ENCODE measurements at regions not wholly inside any gene's neighbourhood (a gene's known extent, or its start where the extent isn't known, plus 50 kb on each side); places are given as distances from the start of the nearest gene placed in this dataset.

DNA sequence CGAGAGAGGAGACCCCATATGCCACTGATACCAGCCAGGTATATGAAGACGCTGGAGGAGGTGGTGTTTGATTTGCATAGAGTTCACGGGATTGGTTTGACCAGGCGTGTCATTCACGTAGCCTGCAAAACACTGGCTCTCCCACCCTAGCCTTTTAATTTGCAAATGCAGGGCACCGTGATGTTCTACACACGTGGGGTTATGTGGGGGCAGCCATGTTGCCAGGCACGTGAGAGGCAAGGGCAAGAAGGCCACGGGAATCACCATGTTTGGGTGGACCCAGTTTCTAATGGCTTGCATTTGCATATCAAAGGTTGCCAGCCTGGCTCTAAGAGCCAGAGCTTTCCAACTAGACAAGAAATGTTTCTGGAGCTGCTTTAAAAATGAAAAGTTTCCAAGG, 117.2 kb upstream of the LYZL1 start:
- Histone ChIP-seq H3K4me2 (no peak overlapping the region), H3K9me2 (ENCODE audit: insufficient read depth) (peaks cover 15% of the 10 kb centered on the region), H3K36me3 (ENCODE audit: insufficient read depth) (peaks cover 3% of the 10 kb centered on the region; the same call in 1 of the 2 replicates), H3K4me3 (no peak overlapping the region), H3K27ac (ENCODE audit: low read depth) (no peak overlapping the region), H3K4me1 (ENCODE audit: insufficient read depth) (no peaks in the 10 kb centered on the region), H3K79me2 (replicated peaks; ENCODE audit: insufficient read depth) (no peaks in the 10 kb centered on the region), H3K27me3 (ENCODE audit: insufficient read depth) (no peaks in the 10 kb centered on the region), H4K20me1 (replicated peaks; ENCODE audit: insufficient read depth) (no peaks in the 10 kb centered on the region), H2AFZ (no peak overlapping the region; the same call in 1 of the 2 replicates), H3F3A (replicated peaks; ENCODE audit: low read depth) (no peaks in the 10 kb centered on the region)
- Mint-ChIP-seq H3K9me3 (peaks cover 47% of the 10 kb centered on the region), H3K4me3 (no peak overlapping the region), H3K36me3 (ENCODE audit: low read depth) (peaks cover 36% of the 10 kb centered on the region), H3K27me3 (ENCODE audit: insufficient read depth, low read depth, poor library complexity) (peaks cover 3% of the 10 kb centered on the region), H3K4me1 (peaks cover 3% of the 10 kb centered on the region; the same call in 1 of the 3 replicates), H3K27ac (no peak overlapping the region)
- DNase-seq (ENCODE audit: low spot score) (no peak), ATAC-seq (no peak)
- TF ChIP-seq EZH2 (IDR thresholded peaks at IDR 0.05; ENCODE audit: low read depth, unreplicated experiment), result no peak
- TF ChIP-seq CREB1 (CRISPR knock-in tag; IDR thresholded peaks at IDR 0.05; ENCODE audit: low read depth), result no peak

DNA sequence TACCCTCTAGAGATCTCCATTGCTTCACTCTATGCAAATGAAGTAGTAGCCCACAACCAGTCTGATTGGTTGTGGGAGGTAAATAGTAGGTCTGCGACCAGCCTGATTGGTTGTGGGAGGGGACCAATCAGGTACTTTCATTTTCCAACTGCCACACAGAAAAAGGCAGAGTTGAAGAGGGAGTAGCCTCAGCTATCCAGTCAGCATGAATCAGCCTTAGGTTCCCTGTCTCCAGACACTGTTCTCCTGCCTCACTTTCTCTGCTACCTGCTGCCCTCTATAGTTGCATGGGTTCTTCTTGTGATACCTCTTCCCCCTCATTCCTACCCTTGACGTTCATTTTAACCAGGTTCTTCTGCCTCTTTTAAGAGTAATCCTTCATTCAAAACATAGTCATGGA, 114.5 kb upstream of the LYZL1 start:
- Histone ChIP-seq H2AFZ (no peak overlapping the region), H3K36me3 (ENCODE audit: insufficient read depth) (no peaks in the 10 kb centered on the region), H3F3A (replicated peaks; ENCODE audit: low read depth) (no peaks in the 10 kb centered on the region), H3K79me2 (replicated peaks; ENCODE audit: insufficient read depth) (no peaks in the 10 kb centered on the region), H3K4me2 (no peak overlapping the region), H4K20me1 (replicated peaks; ENCODE audit: insufficient read depth) (no peaks in the 10 kb centered on the region), H3K27me3 (ENCODE audit: insufficient read depth) (no peaks in the 10 kb centered on the region), H3K4me1 (ENCODE audit: insufficient read depth) (no peaks in the 10 kb centered on the region), H3K27ac (ENCODE audit: low read depth) (no peak overlapping the region), H3K9me2 (ENCODE audit: insufficient read depth) (peaks cover under 1% of the 10 kb centered on the region), H3K4me3 (no peak overlapping the region)
- H3K27ac Mint-ChIP-seq, result no peak overlapping the region
- TF ChIP-seq, protein P1, sequence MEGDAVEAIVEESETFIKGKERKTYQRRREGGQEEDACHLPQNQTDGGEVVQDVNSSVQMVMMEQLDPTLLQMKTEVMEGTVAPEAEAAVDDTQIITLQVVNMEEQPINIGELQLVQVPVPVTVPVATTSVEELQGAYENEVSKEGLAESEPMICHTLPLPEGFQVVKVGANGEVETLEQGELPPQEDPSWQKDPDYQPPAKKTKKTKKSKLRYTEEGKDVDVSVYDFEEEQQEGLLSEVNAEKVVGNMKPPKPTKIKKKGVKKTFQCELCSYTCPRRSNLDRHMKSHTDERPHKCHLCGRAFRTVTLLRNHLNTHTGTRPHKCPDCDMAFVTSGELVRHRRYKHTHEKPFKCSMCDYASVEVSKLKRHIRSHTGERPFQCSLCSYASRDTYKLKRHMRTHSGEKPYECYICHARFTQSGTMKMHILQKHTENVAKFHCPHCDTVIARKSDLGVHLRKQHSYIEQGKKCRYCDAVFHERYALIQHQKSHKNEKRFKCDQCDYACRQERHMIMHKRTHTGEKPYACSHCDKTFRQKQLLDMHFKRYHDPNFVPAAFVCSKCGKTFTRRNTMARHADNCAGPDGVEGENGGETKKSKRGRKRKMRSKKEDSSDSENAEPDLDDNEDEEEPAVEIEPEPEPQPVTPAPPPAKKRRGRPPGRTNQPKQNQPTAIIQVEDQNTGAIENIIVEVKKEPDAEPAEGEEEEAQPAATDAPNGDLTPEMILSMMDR (conservative IDR thresholded peaks at IDR 0.05; ENCODE audit: low read depth in 2 of 2), result peak in 1 of 2 experiments; percentile 10; a peak in 1 of 4 replicates
- no peak for TF ChIP-seq JUNB (IDR thresholded peaks at IDR 0.05; ENCODE audit: unreplicated experiment)
- peaks cover 3% of the 10 kb centered on the region for H3K27me3 Mint-ChIP-seq (ENCODE audit: insufficient read depth, low read depth, poor library complexity)
- peaks cover 28% of the 10 kb centered on the region for H3K9me3 Mint-ChIP-seq
- ATAC-seq (no peak), DNase-seq (ENCODE audit: low spot score) (no peak)
- peaks cover 23% of the 10 kb centered on the region for H3K36me3 Mint-ChIP-seq (ENCODE audit: low read depth)
- H3K4me3 Mint-ChIP-seq, result no peak overlapping the region
- H3K4me1 Mint-ChIP-seq, result peaks cover 3% of the 10 kb centered on the region; the same call in 1 of the 3 replicates

DNA sequence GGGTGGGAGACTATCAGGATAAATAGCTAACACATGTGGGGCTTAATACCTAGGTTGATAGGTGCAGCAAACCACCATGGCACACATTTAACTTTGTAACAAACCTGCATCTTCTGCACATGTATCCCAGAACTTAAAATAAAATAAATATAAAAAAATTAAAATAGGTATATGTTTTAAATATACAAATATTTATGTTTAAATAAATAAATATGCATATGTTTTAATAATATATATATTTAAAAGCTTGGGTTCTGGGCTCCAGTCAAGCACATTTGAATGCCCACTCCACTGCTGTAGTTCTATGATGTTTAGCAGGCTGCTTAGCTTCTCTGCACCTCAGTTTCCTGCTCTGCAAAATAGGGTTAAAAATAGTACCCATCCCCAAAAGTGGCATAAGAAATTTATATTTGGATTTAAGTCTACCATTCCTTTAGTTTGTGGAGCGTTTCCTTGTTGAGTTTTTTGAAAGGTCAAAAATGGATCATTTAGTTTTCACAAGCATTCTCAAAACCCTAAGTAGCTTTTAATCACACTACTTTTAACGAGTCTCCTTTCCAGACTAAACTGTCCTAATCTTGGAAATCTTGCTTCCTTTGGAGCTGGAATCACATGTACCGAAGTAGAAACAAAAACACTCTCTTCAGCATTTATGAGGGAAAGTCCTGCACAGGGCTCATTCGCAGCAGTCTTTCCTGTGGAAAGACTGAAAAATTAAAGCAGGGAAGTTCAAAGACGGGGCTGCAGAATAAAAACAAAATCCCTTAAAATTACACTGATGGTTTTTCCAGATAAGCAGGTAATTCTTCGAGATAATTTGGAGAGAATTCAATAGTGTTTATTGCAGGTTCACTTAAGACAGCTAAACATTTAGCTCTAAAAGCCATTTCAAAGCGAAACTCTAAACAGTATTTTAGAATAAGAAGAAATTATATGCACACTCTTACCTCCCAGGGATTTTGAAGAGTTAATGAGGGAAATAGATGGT, 111.7 kb upstream of the LYZL1 start:
- Histone ChIP-seq H3K4me3 (no peak overlapping the region), H3K9me2 (ENCODE audit: insufficient read depth) (no peaks in the 10 kb centered on the region), H2AFZ (peak overlapping the region; percentile 72; the same call in 1 of the 2 replicates), H3F3A (replicated peaks; ENCODE audit: low read depth) (no peaks in the 10 kb centered on the region), H4K20me1 (replicated peaks; ENCODE audit: insufficient read depth) (no peaks in the 10 kb centered on the region), H3K27me3 (ENCODE audit: insufficient read depth) (no peaks in the 10 kb centered on the region), H3K27ac (ENCODE audit: low read depth) (no peak overlapping the region), H3K36me3 (ENCODE audit: insufficient read depth) (no peaks in the 10 kb centered on the region), H3K4me1 (ENCODE audit: insufficient read depth) (no peaks in the 10 kb centered on the region), H3K79me2 (replicated peaks; ENCODE audit: insufficient read depth) (no peaks in the 10 kb centered on the region), H3K4me2 (no peak overlapping the region)
- Mint-ChIP-seq H3K27me3 (ENCODE audit: insufficient read depth, low read depth, poor library complexity) (peaks cover 5% of the 10 kb centered on the region), H3K4me1 (peaks cover 1% of the 10 kb centered on the region; the same call in 1 of the 3 replicates), H3K9me3 (peaks cover 15% of the 10 kb centered on the region), H3K27ac (no peak overlapping the region), H3K36me3 (ENCODE audit: low read depth) (peaks cover 11% of the 10 kb centered on the region), H3K4me3 (no peak overlapping the region)
- DNase-seq (ENCODE audit: low spot score) (no peak), ATAC-seq (no peak)
- no peak for TF ChIP-seq EZH2 (IDR thresholded peaks at IDR 0.05; ENCODE audit: low read depth, unreplicated experiment)
- TF ChIP-seq POLR2AphosphoS5 (IDR thresholded peaks at IDR 0.05; ENCODE audit: low read depth), result no peak
- TF ChIP-seq ZNF114 (CRISPR knock-in tag; IDR thresholded peaks at IDR 0.05), result no peak
- TF ChIP-seq, protein P2, sequence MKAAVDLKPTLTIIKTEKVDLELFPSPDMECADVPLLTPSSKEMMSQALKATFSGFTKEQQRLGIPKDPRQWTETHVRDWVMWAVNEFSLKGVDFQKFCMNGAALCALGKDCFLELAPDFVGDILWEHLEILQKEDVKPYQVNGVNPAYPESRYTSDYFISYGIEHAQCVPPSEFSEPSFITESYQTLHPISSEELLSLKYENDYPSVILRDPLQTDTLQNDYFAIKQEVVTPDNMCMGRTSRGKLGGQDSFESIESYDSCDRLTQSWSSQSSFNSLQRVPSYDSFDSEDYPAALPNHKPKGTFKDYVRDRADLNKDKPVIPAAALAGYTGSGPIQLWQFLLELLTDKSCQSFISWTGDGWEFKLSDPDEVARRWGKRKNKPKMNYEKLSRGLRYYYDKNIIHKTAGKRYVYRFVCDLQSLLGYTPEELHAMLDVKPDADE (IDR thresholded peaks at IDR 0.05), result no peak
- TF ChIP-seq, protein P3, sequence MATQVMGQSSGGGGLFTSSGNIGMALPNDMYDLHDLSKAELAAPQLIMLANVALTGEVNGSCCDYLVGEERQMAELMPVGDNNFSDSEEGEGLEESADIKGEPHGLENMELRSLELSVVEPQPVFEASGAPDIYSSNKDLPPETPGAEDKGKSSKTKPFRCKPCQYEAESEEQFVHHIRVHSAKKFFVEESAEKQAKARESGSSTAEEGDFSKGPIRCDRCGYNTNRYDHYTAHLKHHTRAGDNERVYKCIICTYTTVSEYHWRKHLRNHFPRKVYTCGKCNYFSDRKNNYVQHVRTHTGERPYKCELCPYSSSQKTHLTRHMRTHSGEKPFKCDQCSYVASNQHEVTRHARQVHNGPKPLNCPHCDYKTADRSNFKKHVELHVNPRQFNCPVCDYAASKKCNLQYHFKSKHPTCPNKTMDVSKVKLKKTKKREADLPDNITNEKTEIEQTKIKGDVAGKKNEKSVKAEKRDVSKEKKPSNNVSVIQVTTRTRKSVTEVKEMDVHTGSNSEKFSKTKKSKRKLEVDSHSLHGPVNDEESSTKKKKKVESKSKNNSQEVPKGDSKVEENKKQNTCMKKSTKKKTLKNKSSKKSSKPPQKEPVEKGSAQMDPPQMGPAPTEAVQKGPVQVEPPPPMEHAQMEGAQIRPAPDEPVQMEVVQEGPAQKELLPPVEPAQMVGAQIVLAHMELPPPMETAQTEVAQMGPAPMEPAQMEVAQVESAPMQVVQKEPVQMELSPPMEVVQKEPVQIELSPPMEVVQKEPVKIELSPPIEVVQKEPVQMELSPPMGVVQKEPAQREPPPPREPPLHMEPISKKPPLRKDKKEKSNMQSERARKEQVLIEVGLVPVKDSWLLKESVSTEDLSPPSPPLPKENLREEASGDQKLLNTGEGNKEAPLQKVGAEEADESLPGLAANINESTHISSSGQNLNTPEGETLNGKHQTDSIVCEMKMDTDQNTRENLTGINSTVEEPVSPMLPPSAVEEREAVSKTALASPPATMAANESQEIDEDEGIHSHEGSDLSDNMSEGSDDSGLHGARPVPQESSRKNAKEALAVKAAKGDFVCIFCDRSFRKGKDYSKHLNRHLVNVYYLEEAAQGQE (IDR thresholded peaks at IDR 0.05; ENCODE audit: unreplicated experiment), result no peak
- TF ChIP-seq, protein P1 (conservative IDR thresholded peaks at IDR 0.05; ENCODE audit: low read depth in 2 of 2), result no peak

Data from GM23338 (cell line).